Endothelial cell (in vitro differentiated cells): ENCODE measurements at regions not wholly inside any gene's neighbourhood (a gene's known extent, or its start where the extent isn't known, plus 50 kb on each side); places are given as distances from the start of the nearest gene placed in this dataset.

Experiments used
- DNase-seq: peaks from one replicate; pipeline ENCODE4 v3.0.0; 2021; ENCODE audit warnings: low spot score
- H3K27ac Mint-ChIP-seq: one replicate; pipeline ENCODE4 v1.8.0; 2021; ENCODE audit warnings: mixed read lengths, inconsistent platforms; ENCODE audit not compliant: unreplicated experiment
- H3K27me3 Mint-ChIP-seq: one replicate; pipeline ENCODE4 v1.8.0; 2021; ENCODE audit warnings: mild to moderate bottlenecking, moderate library complexity, mixed read lengths, inconsistent platforms; ENCODE audit not compliant: unreplicated experiment
- H3K36me3 Mint-ChIP-seq: one replicate; pipeline ENCODE4 v1.8.0; 2021; ENCODE audit warnings: mild to moderate bottlenecking, low read depth, mixed read lengths, inconsistent platforms; ENCODE audit not compliant: unreplicated experiment
- H3K4me1 Mint-ChIP-seq: one replicate; pipeline ENCODE4 v1.8.0; 2021; ENCODE audit warnings: mild to moderate bottlenecking, mixed read lengths, inconsistent platforms; ENCODE audit not compliant: unreplicated experiment
- H3K4me3 Mint-ChIP-seq: one replicate; pipeline ENCODE4 v1.8.0; 2021; ENCODE audit warnings: mild to moderate bottlenecking, mixed read lengths, inconsistent platforms; ENCODE audit not compliant: unreplicated experiment
- H3K9me3 Mint-ChIP-seq: one replicate; pipeline ENCODE4 v1.8.0; 2021; ENCODE audit warnings: mixed read lengths, inconsistent platforms; ENCODE audit not compliant: unreplicated experiment
- TF ChIP-seq, protein P1 (sequence below): fragments of 200-600 bp; sonication (generic); IDR thresholded peaks from one replicate; pipeline ENCODE4 v1.5.0; 2021; ENCODE audit warnings: antibody characterized with exemption; ENCODE audit not compliant: unreplicated experiment

DNA sequence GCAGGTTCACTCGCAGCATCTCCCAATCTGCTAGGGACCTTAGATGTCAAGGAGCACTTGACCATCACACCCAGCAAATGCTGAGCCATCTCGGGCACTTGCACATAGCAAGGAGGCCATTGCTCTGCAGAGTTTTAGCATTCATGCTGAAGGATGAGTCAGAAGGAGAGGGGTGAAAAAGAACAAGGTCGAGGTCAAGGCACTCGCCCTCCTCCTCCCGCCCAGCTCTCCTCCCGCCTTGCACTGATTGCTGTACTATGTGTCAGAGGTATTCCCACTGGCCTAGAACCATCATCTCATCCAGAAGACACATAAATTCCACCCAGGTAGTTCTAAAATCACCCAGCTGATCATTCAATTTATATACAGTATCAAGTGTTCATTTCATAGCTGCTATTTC, 255.1 kb upstream of the SP4 start:
- Mint-ChIP-seq H3K36me3 (no peaks in the 10 kb centered on the region), H3K27ac (no peak overlapping the region), H3K9me3 (no peaks in the 10 kb centered on the region), H3K4me1 (peaks cover 15% of the 10 kb centered on the region), H3K4me3 (no peak overlapping the region), H3K27me3 (peaks cover 6% of the 10 kb centered on the region)
- DNase-seq, result no peak
- TF ChIP-seq, protein P1, sequence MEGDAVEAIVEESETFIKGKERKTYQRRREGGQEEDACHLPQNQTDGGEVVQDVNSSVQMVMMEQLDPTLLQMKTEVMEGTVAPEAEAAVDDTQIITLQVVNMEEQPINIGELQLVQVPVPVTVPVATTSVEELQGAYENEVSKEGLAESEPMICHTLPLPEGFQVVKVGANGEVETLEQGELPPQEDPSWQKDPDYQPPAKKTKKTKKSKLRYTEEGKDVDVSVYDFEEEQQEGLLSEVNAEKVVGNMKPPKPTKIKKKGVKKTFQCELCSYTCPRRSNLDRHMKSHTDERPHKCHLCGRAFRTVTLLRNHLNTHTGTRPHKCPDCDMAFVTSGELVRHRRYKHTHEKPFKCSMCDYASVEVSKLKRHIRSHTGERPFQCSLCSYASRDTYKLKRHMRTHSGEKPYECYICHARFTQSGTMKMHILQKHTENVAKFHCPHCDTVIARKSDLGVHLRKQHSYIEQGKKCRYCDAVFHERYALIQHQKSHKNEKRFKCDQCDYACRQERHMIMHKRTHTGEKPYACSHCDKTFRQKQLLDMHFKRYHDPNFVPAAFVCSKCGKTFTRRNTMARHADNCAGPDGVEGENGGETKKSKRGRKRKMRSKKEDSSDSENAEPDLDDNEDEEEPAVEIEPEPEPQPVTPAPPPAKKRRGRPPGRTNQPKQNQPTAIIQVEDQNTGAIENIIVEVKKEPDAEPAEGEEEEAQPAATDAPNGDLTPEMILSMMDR, result no peak

DNA sequence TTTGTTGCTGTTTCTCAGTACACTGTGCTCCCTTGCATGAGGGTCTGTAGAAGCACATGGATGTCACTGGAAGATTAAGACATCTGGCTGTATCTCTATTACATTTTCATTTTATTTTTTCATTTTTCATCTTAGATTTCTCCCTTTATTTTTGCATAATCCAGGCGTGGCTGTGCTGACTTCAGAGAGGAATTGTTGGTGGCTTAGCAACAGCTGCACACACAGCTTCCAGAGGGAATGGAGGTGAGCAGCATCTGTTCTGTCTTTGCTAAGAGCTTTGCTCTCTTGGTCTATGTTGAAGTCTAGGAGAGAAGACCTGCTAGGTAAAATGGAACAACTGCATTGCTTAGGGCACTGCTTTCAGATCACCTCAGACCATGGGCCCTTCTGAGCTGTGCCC, 254.4 kb upstream of the SP4 start:
- no peak for DNase-seq
- TF ChIP-seq, protein P1, result no peak
- no peak overlapping the region for H3K4me3 Mint-ChIP-seq
- peaks cover 15% of the 10 kb centered on the region for H3K4me1 Mint-ChIP-seq
- no peaks in the 10 kb centered on the region for H3K36me3 Mint-ChIP-seq
- peaks cover 6% of the 10 kb centered on the region for H3K27me3 Mint-ChIP-seq
- no peaks in the 10 kb centered on the region for H3K9me3 Mint-ChIP-seq
- no peak overlapping the region for H3K27ac Mint-ChIP-seq

DNA sequence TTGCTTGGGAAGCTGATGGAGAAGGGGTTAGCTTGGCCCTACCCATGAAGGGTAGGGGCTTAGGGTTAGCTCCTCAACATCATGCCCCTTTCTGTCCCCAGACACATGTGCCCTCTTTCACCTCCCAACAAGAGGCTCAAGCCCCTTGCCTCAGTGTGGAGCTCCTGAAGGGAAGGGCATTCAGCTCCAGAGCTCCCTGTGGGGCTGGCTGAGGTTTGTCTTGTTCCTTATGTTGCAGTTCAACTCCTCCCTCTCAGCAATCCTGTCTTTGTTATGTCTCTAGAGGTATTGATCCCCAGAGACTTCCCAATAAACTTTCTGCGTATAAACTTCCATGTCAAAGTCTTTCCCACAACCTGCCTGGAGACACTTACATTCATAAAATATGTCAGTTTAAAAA, 252.2 kb upstream of the SP4 start:
- Mint-ChIP-seq H3K36me3 (no peaks in the 10 kb centered on the region), H3K9me3 (no peaks in the 10 kb centered on the region), H3K4me1 (no peaks in the 10 kb centered on the region), H3K4me3 (no peak overlapping the region), H3K27ac (no peak overlapping the region), H3K27me3 (no peaks in the 10 kb centered on the region)
- no peak for DNase-seq
- TF ChIP-seq, protein P1, result no peak

DNA sequence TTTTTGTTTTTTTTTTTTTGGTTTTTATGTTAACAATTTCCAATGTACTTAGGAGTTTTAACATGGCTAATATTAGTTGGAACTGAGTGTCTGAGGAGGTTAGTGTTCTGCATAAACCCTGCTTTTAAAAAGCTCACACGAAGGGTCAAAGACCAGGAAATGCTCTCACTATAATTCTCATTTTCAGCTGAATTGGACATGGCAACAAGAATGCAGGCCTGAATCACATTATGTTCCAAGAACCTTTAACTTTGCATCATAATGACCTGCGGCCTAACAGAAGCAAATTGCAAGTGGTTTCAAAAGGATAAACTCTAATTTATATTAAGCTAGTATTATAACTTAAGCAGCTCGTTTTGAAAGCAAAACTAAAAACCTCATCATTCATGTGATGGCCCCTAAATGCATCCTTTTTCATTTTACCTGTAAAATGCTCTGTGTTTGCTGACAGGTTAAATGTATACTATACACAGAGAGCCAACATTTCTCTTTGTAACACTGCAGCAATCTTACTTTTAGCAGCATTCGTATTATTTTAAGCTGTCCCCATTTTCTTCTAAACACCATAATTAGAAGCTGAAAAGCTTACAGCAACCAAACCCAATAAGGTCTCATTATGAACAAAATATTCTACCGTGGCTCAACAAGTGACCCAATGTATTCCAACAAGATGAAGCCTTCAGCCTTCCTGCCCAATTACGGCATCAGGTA, 242.8 kb upstream of the SP4 start:
- H3K9me3 Mint-ChIP-seq, result no peaks in the 10 kb centered on the region
- DNase-seq, result no peak
- H3K27me3 Mint-ChIP-seq, result peaks cover 3% of the 10 kb centered on the region
- no peaks in the 10 kb centered on the region for H3K4me1 Mint-ChIP-seq
- H3K36me3 Mint-ChIP-seq, result no peaks in the 10 kb centered on the region
- H3K27ac Mint-ChIP-seq, result no peak overlapping the region
- no peak overlapping the region for H3K4me3 Mint-ChIP-seq
- TF ChIP-seq, protein P1, result no peak

DNA sequence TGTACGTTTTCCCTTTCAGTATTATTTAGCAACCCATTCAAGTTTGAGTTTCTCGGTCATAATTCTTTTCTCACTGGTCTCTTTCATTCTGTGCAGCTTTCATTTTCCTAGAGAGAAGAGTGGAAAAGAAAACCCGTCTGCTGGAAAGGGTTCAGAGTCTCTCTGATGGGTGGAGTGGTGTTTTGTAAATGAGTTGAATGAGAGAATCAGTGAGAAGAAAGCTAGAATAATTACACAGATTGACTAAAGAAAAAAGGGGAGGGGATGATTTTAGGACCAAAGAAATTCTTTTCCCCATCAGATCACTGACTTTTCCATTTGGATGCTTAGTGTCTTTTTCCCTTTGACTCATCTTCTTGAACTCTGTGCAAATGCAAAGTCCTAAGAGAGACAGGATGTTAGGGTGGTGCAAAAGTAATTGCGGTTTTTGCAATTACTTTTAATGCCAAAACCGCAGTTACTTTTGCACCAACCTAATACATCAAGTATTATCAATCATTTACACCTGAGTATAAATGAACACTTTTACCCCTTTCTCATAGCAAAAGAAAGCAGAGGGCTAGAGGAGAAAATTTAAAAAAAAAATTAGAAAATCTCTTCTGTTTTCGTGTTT, 242.1 kb upstream of the SP4 start:
- Mint-ChIP-seq H3K9me3 (no peaks in the 10 kb centered on the region), H3K27ac (no peak overlapping the region), H3K4me3 (no peak overlapping the region), H3K27me3 (peaks cover 3% of the 10 kb centered on the region), H3K36me3 (no peaks in the 10 kb centered on the region), H3K4me1 (no peaks in the 10 kb centered on the region)
- TF ChIP-seq, protein P1, result no peak
- no peak for DNase-seq
